GM12878 (cell line): ENCODE measurements at regions not wholly inside any gene's neighbourhood (a gene's known extent, or its start where the extent isn't known, plus 50 kb on each side); places are given as distances from the start of the nearest gene placed in this dataset.

ENCODE experiments used
- ATAC-seq: fragments of 200-7000 bp; cut with Tn5 transposase; 3 replicates; pipeline ENCODE4 v1.9.1; 2020; ENCODE audit warnings: mild to moderate bottlenecking, moderate library complexity
- BruUV-seq: library from RNA; stranded (reverse); fragments of 400-500 nt; replicated peaks from 2 replicates; lab custom pipeline; 2021; lab: Mats Ljungman, UMichigan
- CTCF ChIA-PET: fragments of 300-600 bp; sonication (Branson Sonifier 250); formaldehyde crosslinking; extraction: SDS; loops from one replicate; lab custom pipeline; 2021; ENCODE audit warnings: inconsistent platforms; lab: Yijun Ruan, JAX
- POLR2A ChIA-PET: fragments of 350-600 bp; formaldehyde crosslinking; extraction: SDS; loops from one replicate; lab custom pipeline; 2021; ENCODE audit warnings: inconsistent platforms; lab: Charles Lee
- RAD21 ChIA-PET: fragments of 300-600 bp; sonication (Branson Sonifier 250); formaldehyde crosslinking; loops from one replicate; lab custom pipeline; 2023; ENCODE audit warnings: antibody characterized with exemption; ENCODE audit not compliant: unreplicated experiment; lab: Charles Lee
- SMC1A ChIA-PET: fragments of 300-600 bp; sonication (Branson Sonifier 250); formaldehyde crosslinking; loops from one replicate; lab custom pipeline; 2023; ENCODE audit not compliant: unreplicated experiment, uncharacterized antibody; lab: Charles Lee
- DNase-seq: peaks from one replicate; pipeline ENCODE4 v3.0.0-alpha.2; 2011; ENCODE audit warnings: low read depth, low spot score
- FAIRE-seq: peaks from 3 replicates; lab custom pipeline; 2011; peaks lifted over from hg19 to GRCh38; lab: Jason Lieb, UNC
- H2AFZ ChIP-seq: 2 replicates; pipeline ENCODE4 v1.6.0; 2011; ENCODE audit warnings: low read depth, low read length, control low read depth; ENCODE audit not compliant: control insufficient read depth
- H3K27ac ChIP-seq: 2 replicates; pipeline ENCODE4 v1.5.1; 2011; ENCODE audit warnings: control low read depth; ENCODE audit not compliant: control insufficient read depth, insufficient read depth
- H3K27me3 ChIP-seq, 2 experiments: replicated peaks in 1 of 2; 2 replicates each; pipeline versions ENCODE4 v1.6.0 to v1.6.1; 2011; ENCODE audit warnings: low read length in 1 of 2; ENCODE audit not compliant: control insufficient read depth in 2 of 2, insufficient read depth in 2 of 2
- H3K36me3 ChIP-seq, 2 experiments: 2 replicates each; pipeline ENCODE4 v1.5.1; 2011; ENCODE audit warnings: low read length in 1 of 2; ENCODE audit not compliant: control insufficient read depth in 2 of 2, insufficient read depth in 2 of 2
- H3K4me1 ChIP-seq: 2 replicates; pipeline ENCODE4 v1.6.1; 2011; ENCODE audit warnings: mild to moderate bottlenecking, low read length, moderate library complexity, mixed read lengths; ENCODE audit not compliant: control insufficient read depth, insufficient read depth
- H3K4me2 ChIP-seq: 2 replicates; pipeline ENCODE4 v1.6.0; 2011; ENCODE audit warnings: control low read depth; ENCODE audit not compliant: control insufficient read depth, insufficient read depth
- H3K4me3 ChIP-seq: fragments of 200-600 bp; sonication (generic); 2 replicates; pipeline ENCODE4 v1.5.1; 2016
- H3K79me2 ChIP-seq: 2 replicates; pipeline ENCODE4 v1.6.0; 2011; ENCODE audit warnings: low read length; ENCODE audit not compliant: control insufficient read depth, insufficient read depth
- H3K9ac ChIP-seq: 2 replicates; pipeline ENCODE4 v1.8.0; 2011; ENCODE audit warnings: low read length, control low read depth, mixed read lengths; ENCODE audit not compliant: control insufficient read depth, insufficient read depth
- H3K9me3 ChIP-seq: replicated peaks from 3 replicates; pipeline ENCODE4 v1.5.1; 2011; ENCODE audit warnings: mild to moderate bottlenecking, low read length; ENCODE audit not compliant: control insufficient read depth, insufficient read depth
- H4K20me1 ChIP-seq: 2 replicates; pipeline ENCODE4 v1.6.0; 2011; ENCODE audit not compliant: control insufficient read depth, insufficient read depth
- NR2C2 ChIP-seq: IDR thresholded peaks from 2 replicates; pipeline ENCODE4 v1.6.1; 2011; ENCODE audit warnings: borderline replicate concordance, low read depth; ENCODE audit not compliant: control insufficient read depth, insufficient read length
- NR2F1 ChIP-seq: fragments of 450-650 bp; conservative IDR thresholded peaks from 2 replicates; pipeline ENCODE4 v1.6.1; 2017; ENCODE audit warnings: mild to moderate bottlenecking
- RELA ChIP-seq: fragments of 450-650 bp; IDR thresholded peaks from 2 replicates; pipeline ENCODE4 v1.8.0; 2014; ENCODE audit warnings: borderline replicate concordance; ENCODE audit not compliant: partially characterized antibody
- USF2 ChIP-seq: IDR thresholded peaks from 2 replicates; pipeline ENCODE4 v1.6.1; 2011; ENCODE audit warnings: low read depth, low read length, improper control_type of control experiment, borderline replicate concordance
- ZSCAN29 ChIP-seq: fragments of 450-650 bp; IDR thresholded peaks from 2 replicates; pipeline ENCODE4 v1.6.1; 2017; ENCODE audit warnings: mild to moderate bottlenecking, moderate library complexity
- WGBS: methylation state at CpG from one replicate; pipeline ENCODE4 v1.1.6; 2016; ENCODE audit warnings: low lambda C conversion rate; ENCODE audit not compliant: insufficient replicate concordance, insufficient coverage; ENCODE audit errors: missing lambda C conversion rate; 5-methylcytosine and 5-hydroxymethylcytosine counted together
- in situ Hi-C: fragments of 300-500 bp; cut with MboI; formaldehyde crosslinking; loops from 9 replicates; pipeline ENCODE4 v1.14.3; 2018; ENCODE audit warnings: mixed read lengths
- intact Hi-C: fragments of 100-400 bp; cut with micrococcal nuclease; formaldehyde crosslinking; loops from one replicate; pipeline ENCODE4 v1.14.2; 2022; ENCODE audit not compliant: unreplicated experiment

GRCh38 chr3:73284472-73284871 lies 223.0 kb downstream of the EBLN2 start (continued):
- no peak for TF ChIP-seq NR2F1
- TF ChIP-seq, all 136 proteins: peak for 0

- FAIRE-seq (no peak), DNase-seq (no peak)
- no peaks in the 10 kb centered on the region for H3K79me2 ChIP-seq
- H2AFZ ChIP-seq, result no peak overlapping the region
- H3K4me3 ChIP-seq, result no peak overlapping the region
- no peak overlapping the region for H3K4me2 ChIP-seq
- WGBS, result 29% methylated on average over 7 of the region's 7 CpGs
- no peaks in the 10 kb centered on the region for H3K9me3 ChIP-seq
- H4K20me1 ChIP-seq, result no peaks in the 10 kb centered on the region
- intact Hi-C loops (loop anchor here (10.0 kb wide), 1 partner anchor 213 kb away; no protein-coding TSS in a partner anchor), in situ Hi-C loops (no loop called here)
- POLR2A ChIA-PET, result no interaction called here
- BruUV-seq, result no TSS peak
- CTCF ChIA-PET, result no interaction called here
- no peaks in the 10 kb centered on the region for H3K4me1 ChIP-seq
- SMC1A ChIA-PET, result interaction anchor here (1.8 kb wide), 1 partner anchor 12 kb away, joined by 6 read pairs; no protein-coding TSS in a partner anchor
- H3K27ac ChIP-seq, result no peak overlapping the region
- RAD21 ChIA-PET, result no interaction called here
- no peak overlapping the region for H3K9ac ChIP-seq
- TF ChIP-seq NR2C2 (no peak), ZSCAN29 (no peak), USF2 (no peak)
- TF ChIP-seq, all 136 proteins: peak for 0
- Histone ChIP-seq H3K36me3 (no peaks in the 10 kb centered on the region), H3K27me3 (peaks cover 0 to 2% of the 10 kb centered on the region in 2 experiments; a peak in 1 of 4 replicates)
- ATAC-seq, result no peak
Observed at GRCh38 chr3:73291541-73291940, 230.1 kb downstream of the EBLN2 start.

- in situ Hi-C loops (no loop called here), intact Hi-C loops (loop anchor here (10.0 kb wide), 1 partner anchor 213 kb away; no protein-coding TSS in a partner anchor)
- Histone ChIP-seq H3K36me3 (no peaks in the 10 kb centered on the region), H2AFZ (no peak overlapping the region), H3K27me3 (peaks cover 0 to 2% of the 10 kb centered on the region in 2 experiments; a peak in 1 of 4 replicates), H3K9ac (no peak overlapping the region), H3K4me2 (no peak overlapping the region), H3K27ac (no peak overlapping the region), H3K79me2 (no peaks in the 10 kb centered on the region), H3K9me3 (no peaks in the 10 kb centered on the region), H3K4me1 (no peaks in the 10 kb centered on the region), H4K20me1 (no peaks in the 10 kb centered on the region), H3K4me3 (no peak overlapping the region)
- ChIA-PET POLR2A (no interaction called here), RAD21 (no interaction called here), SMC1A (no interaction called here), CTCF (no interaction called here)
- TF ChIP-seq RELA, result no peak
- DNase-seq (no peak), FAIRE-seq (no peak), ATAC-seq (no peak)
- BruUV-seq, result no TSS peak
- WGBS, result 62% methylated on average over 4 of the region's 4 CpGs
Observed at GRCh38 chr3:73292220-73292619, 230.8 kb downstream of the EBLN2 start.
